ENCODE measurements at regions not wholly inside any gene's neighbourhood (a gene's known extent, or its start where the extent isn't known, plus 50 kb on each side); places are given as distances from the start of the nearest gene placed in this dataset.
"Not testable (repeated sequence)": the region's sequence is repeated elsewhere in the genome, so short reads cannot be mapped to it uniquely, and the experiment has no call there.

- DNase-seq (ENCODE audit: low spot score), result no peak
These were observed 1068.0 kb upstream of the ZEB2 start for GRCh38 chr2:145587922-145588321.

DNA sequence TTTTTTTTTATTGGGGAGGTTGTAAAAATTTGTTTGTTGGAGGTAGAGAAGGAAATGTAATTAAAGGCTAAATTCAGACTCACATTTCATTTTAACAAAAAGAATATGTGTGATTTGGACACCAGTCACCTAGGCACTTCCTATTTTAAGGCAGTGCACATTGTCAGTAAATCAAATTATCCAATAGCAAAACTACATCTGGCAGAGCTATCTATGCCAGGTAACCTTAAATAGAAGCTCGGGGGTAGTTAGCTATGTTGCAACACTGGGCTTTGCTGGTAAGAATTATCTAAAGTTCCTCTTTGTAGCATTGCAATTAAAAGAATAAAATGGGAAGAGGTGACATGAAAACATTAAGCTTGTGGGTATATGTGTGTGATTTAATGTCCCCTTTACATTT is 1064.4 kb upstream of the ZEB2 start:
- DNase-seq (ENCODE audit: low spot score), result no peak

DNA sequence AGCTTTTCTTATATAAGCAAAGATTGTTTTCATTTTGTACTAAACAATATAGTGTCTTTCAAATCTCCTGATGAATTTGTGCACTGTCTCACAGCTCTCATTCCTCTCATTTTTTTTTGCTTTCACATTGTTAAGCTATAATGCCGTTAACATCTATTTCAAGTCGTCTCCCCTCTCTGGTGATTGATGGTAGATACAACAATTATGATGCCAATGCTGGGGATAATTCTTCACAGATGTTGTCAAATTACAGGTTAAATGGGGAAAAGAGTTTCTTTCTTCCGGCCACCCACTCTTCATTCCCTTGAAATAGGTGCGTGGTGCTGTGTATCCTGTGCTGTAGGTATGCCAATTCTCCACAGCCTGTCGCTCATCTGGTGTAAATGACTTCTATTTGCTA is 1053.7 kb upstream of the ZEB2 start:
- no peak for DNase-seq (ENCODE audit: low spot score)

DNA sequence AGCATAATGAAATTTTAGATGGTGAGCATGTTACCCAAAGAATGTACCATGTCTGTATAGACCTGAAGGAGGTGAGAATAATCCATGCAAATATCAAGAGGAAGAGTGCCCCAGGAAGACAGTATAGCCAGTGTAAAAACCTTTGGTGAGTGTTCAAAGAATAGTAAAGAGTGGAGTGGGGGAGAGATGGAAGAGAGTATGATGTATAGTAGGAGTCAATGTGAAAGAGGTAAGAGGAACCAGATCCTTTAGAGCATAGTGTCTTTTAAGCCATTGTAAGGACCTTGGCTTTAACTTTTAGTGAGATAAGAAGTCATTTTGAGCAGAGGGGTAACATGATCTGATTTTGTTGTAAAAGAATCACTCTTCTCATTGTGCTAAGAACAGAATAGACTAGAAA is 1052.3 kb upstream of the ZEB2 start:
- DNase-seq (ENCODE audit: low spot score), result no peak

DNA sequence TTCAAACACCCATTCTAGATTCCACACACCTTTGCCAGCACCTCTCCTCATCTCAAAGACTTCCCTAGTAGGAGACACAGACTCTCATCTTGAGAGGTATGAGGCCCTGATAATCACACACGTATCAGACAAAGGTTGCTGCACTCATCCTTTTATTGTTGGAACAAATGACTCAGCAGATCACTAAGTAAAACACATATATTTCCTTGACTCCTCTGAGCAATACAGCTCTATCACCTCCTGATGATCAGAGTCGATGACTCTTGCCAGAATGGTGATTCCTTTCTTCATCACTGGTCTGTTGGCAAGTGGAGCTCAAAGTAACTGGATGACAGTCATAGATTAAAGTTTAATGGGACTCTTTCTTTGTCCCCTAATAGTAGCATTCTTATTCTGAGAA is 1049.2 kb upstream of the ZEB2 start:
- no peak for DNase-seq (ENCODE audit: low spot score)

DNA sequence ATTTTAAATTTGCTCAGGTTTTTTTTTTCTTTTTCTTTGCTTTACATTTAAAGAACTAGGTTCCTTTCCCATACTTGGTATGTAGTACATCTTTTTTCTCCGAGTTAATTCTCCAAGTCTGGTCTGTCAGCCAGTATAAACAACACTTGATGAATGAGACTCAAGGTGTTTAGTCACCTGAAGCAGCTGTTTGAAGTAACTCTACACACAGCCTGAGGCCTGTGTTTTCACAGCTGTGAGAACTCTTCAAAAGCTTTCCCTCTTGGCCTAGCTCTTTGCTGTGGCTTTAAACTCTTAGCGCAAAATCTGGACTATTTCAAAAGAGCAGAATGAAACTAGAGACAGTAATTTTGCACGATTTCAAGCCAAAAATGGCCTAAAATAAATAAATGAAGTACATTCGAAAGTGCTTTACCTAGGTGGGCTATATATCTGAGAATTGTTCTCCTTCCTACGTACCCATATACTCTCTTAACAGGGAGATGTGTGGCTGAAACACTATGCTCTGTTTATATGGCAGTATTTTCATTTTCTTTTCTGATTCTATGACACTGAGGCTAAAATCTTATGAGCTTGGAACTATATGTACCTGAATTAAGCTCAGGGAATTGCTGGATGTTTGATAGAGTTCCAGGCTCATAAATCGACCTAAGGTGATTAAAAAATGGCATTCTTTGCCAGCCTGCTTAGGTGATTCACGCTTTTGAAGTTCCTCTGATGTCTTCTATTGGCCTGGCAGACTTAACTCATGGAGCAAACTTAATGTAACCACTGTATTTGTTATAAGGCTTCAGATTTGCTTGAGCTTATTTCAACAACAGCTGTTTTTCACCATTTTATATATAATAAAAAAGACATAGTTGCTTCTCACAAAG is 1044.1 kb upstream of the ZEB2 start:
- DNase-seq (ENCODE audit: low spot score), result no peak

DNA sequence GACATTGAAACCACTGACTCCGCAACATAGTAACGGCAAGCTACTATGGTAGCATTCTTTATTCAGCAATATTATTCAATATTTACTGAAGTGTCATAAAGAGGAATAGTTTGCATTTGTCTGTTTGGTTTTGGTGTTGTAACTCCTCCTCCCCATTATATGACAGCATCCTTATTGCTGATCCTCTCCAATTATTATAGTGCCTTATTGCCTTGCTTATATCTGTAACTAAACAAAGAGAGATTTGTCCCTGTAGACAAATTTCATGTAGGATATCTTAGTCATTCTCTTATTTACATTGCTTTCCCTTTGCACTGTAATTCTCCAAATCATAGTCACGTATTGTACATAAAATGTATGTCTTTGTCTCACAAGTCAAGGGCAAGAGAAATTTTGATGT is 1041.2 kb upstream of the ZEB2 start:
- DNase-seq (ENCODE audit: low spot score), result no peak

DNA sequence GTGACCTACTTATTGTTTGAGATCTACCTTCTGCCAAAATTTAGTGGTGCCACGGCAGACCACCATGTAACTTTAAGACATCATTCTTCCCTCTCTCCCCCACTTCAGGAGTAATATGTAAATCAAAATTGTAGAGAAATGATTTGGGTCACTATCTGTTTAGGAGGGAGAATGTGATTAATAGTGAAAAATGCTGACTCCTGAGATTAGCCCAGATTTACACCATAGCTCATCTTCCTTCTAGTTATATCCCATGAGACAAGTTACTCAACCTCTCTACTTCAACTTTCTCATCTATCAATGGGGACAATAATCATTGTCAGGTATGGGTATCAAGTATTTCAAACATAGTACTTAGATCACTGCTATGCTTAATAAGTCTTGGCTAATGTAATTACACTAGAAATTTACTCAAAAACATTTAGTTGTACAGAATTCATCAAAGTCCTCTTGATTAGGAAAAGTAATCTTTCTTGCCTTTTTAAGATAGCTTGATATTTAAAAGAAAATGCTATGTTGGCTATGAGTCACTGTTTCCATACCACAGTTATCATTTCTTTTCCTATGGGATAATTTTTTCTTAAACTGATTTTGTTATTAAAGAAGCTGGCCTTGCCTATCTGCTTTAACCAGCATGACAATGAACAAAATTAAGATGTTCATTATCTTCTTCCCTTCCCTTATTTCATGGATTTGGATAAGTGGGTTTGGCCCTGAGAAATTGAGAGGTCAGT is 1038.9 kb upstream of the ZEB2 start:
- DNase-seq (ENCODE audit: low spot score), result no peak

- DNase-seq (ENCODE audit: low spot score), result no peak
These were observed 1035.4 kb upstream of the ZEB2 start for GRCh38 chr2:145555360-145555759.

DNA sequence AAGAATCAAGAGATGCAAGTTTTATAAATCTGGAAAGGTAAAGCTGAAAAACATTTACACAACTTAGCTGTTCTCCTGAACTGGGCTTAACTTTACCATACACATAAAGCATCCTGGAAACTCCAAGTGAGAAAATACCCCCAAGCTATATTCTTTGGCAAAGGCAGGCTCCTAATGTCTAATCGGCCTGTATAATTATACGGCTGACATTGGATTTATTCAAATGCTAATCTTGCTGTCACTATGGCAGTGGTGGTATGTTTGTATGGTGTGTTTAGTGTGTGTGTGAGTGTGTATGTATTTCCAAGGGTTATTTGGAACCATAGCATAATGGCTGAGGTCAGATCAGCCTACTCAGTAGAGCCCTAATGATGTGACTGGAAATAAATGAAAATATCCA is 1031.8 kb upstream of the ZEB2 start:
- DNase-seq (ENCODE audit: low spot score), result no peak

GRCh38 chr2:145548479-145548878 is 1028.6 kb upstream of the ZEB2 start:
- no peak for DNase-seq (ENCODE audit: low spot score)

DNA sequence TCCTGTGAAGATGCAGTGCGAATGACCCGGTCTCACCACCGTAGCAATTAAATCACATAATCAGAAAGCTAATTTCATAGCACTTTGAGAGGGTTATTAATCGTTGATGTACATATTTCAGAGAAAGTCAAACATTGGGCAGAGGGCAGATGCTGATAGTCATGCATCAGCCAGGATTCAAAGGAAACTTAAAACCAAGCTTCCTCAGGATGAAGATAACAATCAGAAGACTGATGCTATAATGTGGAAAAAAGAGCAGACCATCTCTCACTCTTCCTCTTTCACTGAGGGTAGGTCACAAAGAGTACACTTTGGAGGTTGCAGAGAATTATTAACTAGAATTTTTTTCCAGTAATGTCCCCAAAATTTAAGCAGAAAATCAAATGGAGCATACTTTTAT is 1027.7 kb upstream of the ZEB2 start:
- DNase-seq (ENCODE audit: low spot score), result no peak

DNA sequence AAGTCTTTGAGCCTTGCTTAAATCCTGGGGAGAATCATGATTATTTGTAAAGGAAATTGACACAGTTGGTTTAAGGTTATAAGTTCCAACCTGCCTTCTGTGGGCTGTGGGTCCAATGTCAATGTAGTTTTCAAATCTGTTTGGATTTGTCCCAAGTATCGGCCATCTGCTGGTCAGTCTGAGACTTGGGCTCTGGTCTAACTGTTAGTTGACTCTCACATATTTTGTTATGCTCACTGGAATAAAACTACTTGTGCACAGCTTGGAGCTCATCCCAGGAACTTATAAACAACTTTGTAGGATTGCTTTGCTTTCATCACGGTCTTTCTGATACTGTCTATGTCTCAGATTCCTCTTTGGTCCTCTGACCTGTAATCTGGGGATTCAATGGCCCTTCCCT is 1026.2 kb upstream of the ZEB2 start:
- DNase-seq (ENCODE audit: low spot score), result no peak

- DNase-seq (ENCODE audit: low spot score), result no peak
These were observed 1023.9 kb upstream of the ZEB2 start for GRCh38 chr2:145543856-145544255.

DNA sequence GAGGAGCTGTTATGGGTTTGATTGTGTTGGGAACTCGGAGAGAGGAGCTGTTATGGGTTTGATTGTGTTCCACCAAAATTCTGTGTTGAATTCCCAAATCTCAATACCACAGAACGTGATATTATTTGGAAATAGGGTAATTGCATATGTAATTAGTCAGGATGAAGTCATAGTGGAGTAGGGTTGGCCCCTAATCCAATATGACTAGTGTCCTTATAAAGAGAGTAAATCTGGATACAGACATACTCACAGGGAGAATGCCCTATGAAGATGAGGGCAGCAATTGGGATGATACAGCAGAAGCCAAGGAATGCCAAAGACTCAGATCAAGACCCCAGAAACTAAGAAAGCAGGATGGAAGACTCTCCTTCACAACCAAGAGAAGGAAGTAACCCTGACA is 1023.2 kb upstream of the ZEB2 start:
- DNase-seq (ENCODE audit: low spot score), result no peak

- DNase-seq (ENCODE audit: low spot score), result no peak
These were observed 1021.1 kb upstream of the ZEB2 start for GRCh38 chr2:145541028-145541427.

DNA sequence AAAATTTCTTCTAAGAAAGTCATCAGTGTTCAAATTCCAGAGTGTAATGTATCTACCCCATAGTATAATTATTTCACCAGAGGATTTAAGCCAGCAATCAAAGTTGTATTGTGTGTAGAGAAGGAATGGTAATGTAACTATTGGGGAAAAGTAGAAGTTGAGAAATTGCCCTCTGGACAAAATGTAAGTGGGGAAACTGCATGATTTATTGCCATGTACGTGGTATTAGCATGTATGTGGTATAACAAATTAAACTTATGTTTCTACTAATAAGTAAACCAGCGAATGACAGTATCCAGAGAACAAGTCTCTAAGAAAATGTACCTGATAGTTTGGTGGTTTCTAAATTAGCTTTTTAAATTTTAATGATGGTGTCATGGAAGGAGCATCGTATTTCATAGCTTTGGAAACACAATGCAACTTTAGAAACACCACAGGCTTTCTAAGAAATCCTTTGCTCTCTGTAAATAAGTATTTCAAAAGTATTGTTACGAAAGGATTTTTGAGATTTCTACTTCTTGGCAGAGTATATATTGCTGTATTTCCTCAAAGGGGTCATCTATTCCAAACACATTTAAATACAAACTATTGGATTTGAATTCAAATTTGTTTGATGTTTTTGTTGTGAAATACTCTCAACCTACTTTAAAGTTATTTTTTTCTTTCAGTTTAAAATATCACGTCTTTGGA is 1018.9 kb upstream of the ZEB2 start:
- no peak for DNase-seq (ENCODE audit: low spot score)

DNA sequence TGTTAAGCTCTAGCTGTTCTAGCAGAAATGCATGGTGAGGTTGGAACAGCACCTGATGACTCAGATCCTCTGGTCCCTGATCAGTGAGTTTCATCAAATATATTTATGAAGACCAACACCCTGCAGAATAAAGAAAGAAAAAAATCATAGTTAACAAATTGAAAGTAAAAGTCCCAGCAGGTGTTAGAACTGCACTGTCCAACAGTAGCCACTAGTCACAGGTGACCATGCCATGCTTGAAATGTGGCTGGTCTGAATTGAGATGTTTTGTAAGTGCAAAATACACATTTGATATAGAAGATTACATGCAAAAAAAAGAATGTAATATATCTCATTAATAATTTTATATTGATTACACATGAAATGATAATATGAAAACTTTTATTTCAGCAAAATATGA is 1010.7 kb upstream of the ZEB2 start:
- DNase-seq (ENCODE audit: low spot score), result no peak

GRCh38 chr2:145524836-145525235 is 1004.9 kb upstream of the ZEB2 start:
- DNase-seq (ENCODE audit: low spot score), result no peak

DNA sequence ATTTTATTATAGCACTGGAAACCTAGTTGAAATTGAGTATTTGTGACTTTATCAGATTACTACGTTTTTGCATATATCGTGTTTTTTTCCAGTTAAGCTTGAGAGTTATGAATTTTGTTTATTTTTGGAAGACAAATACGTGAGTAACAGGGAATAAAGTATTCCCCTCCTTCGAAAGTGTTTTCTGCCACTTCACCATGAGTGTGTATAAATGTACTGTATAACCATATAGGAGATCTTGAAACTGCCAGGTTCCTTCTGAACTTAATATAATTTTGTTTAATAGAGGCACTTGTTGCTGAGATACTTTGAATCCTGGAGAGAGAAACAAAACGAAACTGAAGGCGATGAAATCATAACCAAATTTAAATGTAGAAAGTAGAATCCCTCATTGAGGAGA is 1004.4 kb upstream of the ZEB2 start:
- no peak for DNase-seq (ENCODE audit: low spot score)

GRCh38 chr2:145519254-145519653 is 999.3 kb upstream of the ZEB2 start:
- DNase-seq (ENCODE audit: low spot score), result not testable (repeated sequence)

DNA sequence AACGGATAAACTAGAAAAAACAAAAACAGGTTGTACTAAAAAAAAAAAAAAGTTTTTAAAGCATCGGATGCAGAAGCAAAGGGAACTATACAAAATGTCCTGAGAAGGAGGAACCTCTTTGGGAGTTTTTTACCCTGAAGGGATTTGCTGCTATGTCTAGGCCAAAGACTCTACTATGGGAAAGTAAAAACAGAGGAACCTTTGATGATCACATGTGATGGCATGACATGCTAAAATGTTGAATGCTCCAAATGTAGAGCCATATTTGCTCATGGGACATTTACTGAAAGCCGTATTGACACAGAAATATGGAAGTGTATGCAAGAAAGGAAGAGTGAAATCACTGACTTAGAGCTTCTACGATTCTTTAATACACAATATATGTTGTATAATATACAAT is 992.0 kb upstream of the ZEB2 start:
- no peak for DNase-seq (ENCODE audit: low spot score)

- no peak for DNase-seq (ENCODE audit: low spot score)
These were observed 983.6 kb upstream of the ZEB2 start for GRCh38 chr2:145503511-145503910.
